IMR-90 (cell line): ENCODE measurements at regions not wholly inside any gene's neighbourhood (a gene's known extent, or its start where the extent isn't known, plus 50 kb on each side); places are given as distances from the start of the nearest gene placed in this dataset.

Experiments
- BHLHE40 ChIP-seq: fragments of 150-350 bp; IDR thresholded peaks from 2 replicates; pipeline ENCODE4 v1.6.1; 2016; ENCODE audit warnings: mild to moderate bottlenecking, low read depth, low read length
- CHD1 ChIP-seq: IDR thresholded peaks from 2 replicates; pipeline ENCODE4 v1.6.1; 2012; ENCODE audit warnings: low read depth, low read length, improper control_type of control experiment
- CTCF ChIP-seq: conservative IDR thresholded peaks from 2 replicates; pipeline ENCODE4 v1.5.1; 2012; ENCODE audit warnings: mild to moderate bottlenecking, low read depth, low read length, improper control_type of control experiment
- MAFK ChIP-seq: IDR thresholded peaks from 2 replicates; pipeline ENCODE4 v1.6.1; 2012; ENCODE audit warnings: low read depth, low read length, improper control_type of control experiment
- MAZ ChIP-seq: IDR thresholded peaks from 2 replicates; pipeline ENCODE4 v1.6.1; 2012; ENCODE audit warnings: low read depth, mild to moderate bottlenecking, low read length, improper control_type of control experiment, moderate library complexity, borderline replicate concordance
- POLR2A ChIP-seq: IDR thresholded peaks from 2 replicates; pipeline ENCODE4 v1.6.1; 2012; ENCODE audit warnings: mild to moderate bottlenecking, low read depth, low read length
- RAD21 ChIP-seq: IDR thresholded peaks from 2 replicates; pipeline ENCODE4 v1.6.1; 2012; ENCODE audit warnings: low read length, improper control_type of control experiment

- TF ChIP-seq POLR2A (no peak), CTCF (no peak), CHD1 (no peak), BHLHE40 (no peak), RAD21 (no peak), MAFK (no peak), MAZ (no peak)
Observed at GRCh38 chr1:233730809-233731208, 116.9 kb downstream of the KCNK1 start.
